RWPE2 (cell line): ENCODE measurements at regions not wholly inside any gene's neighbourhood (a gene's known extent, or its start where the extent isn't known, plus 50 kb on each side); places are given as distances from the start of the nearest gene placed in this dataset.

Experiments
- ATAC-seq: fragments of 200-7000 bp; cut with Tn5 transposase; 3 replicates; pipeline ENCODE4 v1.9.1; 2021; ENCODE audit warnings: low read depth
- DNase-seq: peaks from one replicate; pipeline ENCODE4 v3.0.0-alpha.2; 2020; ENCODE audit warnings: low spot score
- H3K27ac ChIP-seq: fragments of 450-650 bp; 2 replicates; pipeline ENCODE4 v1.5.1; 2017; ENCODE audit warnings: mild to moderate bottlenecking; ENCODE audit not compliant: poor library complexity, severe bottlenecking
- H3K27me3 ChIP-seq: fragments of 250-450 bp; sonication (Bioruptor Pico); 2 replicates; pipeline ENCODE4 v1.5.1; 2021; ENCODE audit warnings: mild to moderate bottlenecking, moderate library complexity; ENCODE audit not compliant: insufficient read depth, poor library complexity, severe bottlenecking
- H3K36me3 ChIP-seq: fragments of 250-450 bp; sonication (Bioruptor Pico); 2 replicates; pipeline ENCODE4 v1.5.1; 2020; ENCODE audit warnings: low read depth, mild to moderate bottlenecking, moderate library complexity
- H3K4me1 ChIP-seq: fragments of 250-450 bp; sonication (Bioruptor Pico); 2 replicates; pipeline ENCODE4 v1.5.1; 2021; ENCODE audit warnings: mild to moderate bottlenecking, moderate library complexity; ENCODE audit not compliant: insufficient read depth, poor library complexity, severe bottlenecking
- H3K4me3 ChIP-seq: fragments of 250-450 bp; sonication (Bioruptor Pico); 2 replicates; pipeline ENCODE4 v1.5.1; 2021; ENCODE audit warnings: mild to moderate bottlenecking, moderate library complexity; ENCODE audit not compliant: severe bottlenecking
- H3K9me3 ChIP-seq: fragments of 250-450 bp; sonication (Bioruptor Pico); 2 replicates; pipeline ENCODE4 v1.5.1; 2021; ENCODE audit warnings: mild to moderate bottlenecking, moderate library complexity; ENCODE audit not compliant: severe bottlenecking
- CTCF ChIP-seq: fragments of 450-650 bp; IDR thresholded peaks from one replicate; pipeline ENCODE4 v1.5.1; 2017; ENCODE audit warnings: mild to moderate bottlenecking, moderate library complexity; ENCODE audit not compliant: poor library complexity, severe bottlenecking

- no peak for DNase-seq
- Histone ChIP-seq H3K9me3 (no peaks in the 10 kb centered on the region), H3K27ac (no peak overlapping the region), H3K4me3 (no peak overlapping the region), H3K4me1 (no peaks in the 10 kb centered on the region), H3K36me3 (no peaks in the 10 kb centered on the region), H3K27me3 (peaks cover 2% of the 10 kb centered on the region)
- ATAC-seq, result no peak
- no peak for TF ChIP-seq CTCF
These were observed 392.7 kb downstream of the AGTPBP1 start for GRCh38 chr9:85349046-85349445.

- no peak for DNase-seq
- Histone ChIP-seq H3K4me3 (no peak overlapping the region), H3K9me3 (no peaks in the 10 kb centered on the region), H3K4me1 (no peaks in the 10 kb centered on the region), H3K27ac (no peak overlapping the region), H3K27me3 (peaks cover 14% of the 10 kb centered on the region), H3K36me3 (no peaks in the 10 kb centered on the region)
- no peak for ATAC-seq
- TF ChIP-seq CTCF, result no peak
These were observed 394.2 kb downstream of the AGTPBP1 start for GRCh38 chr9:85347541-85347940.

GRCh38 chr9:85344901-85345300 lies 396.9 kb downstream of the AGTPBP1 start:
- no peaks in the 10 kb centered on the region for H3K36me3 ChIP-seq
- no peak overlapping the region for H3K4me3 ChIP-seq
- TF ChIP-seq CTCF, result no peak
- no peak overlapping the region for H3K27ac ChIP-seq
- ATAC-seq (no peak), DNase-seq (no peak)
- H3K4me1 ChIP-seq, result no peaks in the 10 kb centered on the region
- peaks cover 26% of the 10 kb centered on the region for H3K27me3 ChIP-seq
- no peaks in the 10 kb centered on the region for H3K9me3 ChIP-seq

GRCh38 chr9:85339338-85339737 lies 402.4 kb downstream of the AGTPBP1 start:
- no peak for ATAC-seq
- Histone ChIP-seq H3K9me3 (no peaks in the 10 kb centered on the region), H3K27ac (no peak overlapping the region), H3K4me3 (no peak overlapping the region), H3K36me3 (no peaks in the 10 kb centered on the region), H3K27me3 (peaks cover 26% of the 10 kb centered on the region), H3K4me1 (no peaks in the 10 kb centered on the region)
- no peak for DNase-seq
- TF ChIP-seq CTCF, result no peak

GRCh38 chr9:85334228-85334627 lies 407.5 kb downstream of the AGTPBP1 start:
- no peak overlapping the region for H3K4me3 ChIP-seq
- TF ChIP-seq CTCF, result no peak
- H3K27me3 ChIP-seq, result no peaks in the 10 kb centered on the region
- no peaks in the 10 kb centered on the region for H3K4me1 ChIP-seq
- H3K9me3 ChIP-seq, result no peaks in the 10 kb centered on the region
- DNase-seq (no peak), ATAC-seq (no peak)
- no peaks in the 10 kb centered on the region for H3K36me3 ChIP-seq
- H3K27ac ChIP-seq, result no peak overlapping the region
